ENCODE measurements at regions not wholly inside any gene's neighbourhood (a gene's known extent, or its start where the extent isn't known, plus 50 kb on each side); places are given as distances from the start of the nearest gene placed in this dataset.

GRCh38 chr2:100642425-100642824, 79.6 kb downstream of the PDCL3 start:
- Histone ChIP-seq H3K4me3 (ENCODE audit: low read depth in 1 of 5, low read length in 5 of 5) (no peak overlapping the region), H3K27ac (ENCODE audit: low read depth, low read length) (no peak overlapping the region), H3K27me3 (ENCODE audit: control insufficient read depth in 5 of 5, insufficient read depth in 4 of 5, low read length in 5 of 5) (peaks cover 6 to 18% (median 13%) of the 10 kb centered on the region in 5 donors), H3K9me3 (ENCODE audit: control insufficient read depth in 5 of 5, low read length in 5 of 5) (no peaks in the 10 kb centered on the region), H3K36me3 (ENCODE audit: control insufficient read depth in 5 of 5, insufficient read depth in 5 of 5, low read length in 5 of 5) (no peaks in the 10 kb centered on the region), H3K9ac (ENCODE audit: low read length in 5 of 5) (no peak overlapping the region), H3K4me1 (ENCODE audit: control insufficient read depth in 5 of 5, insufficient read depth in 5 of 5, low read length in 5 of 5) (peaks cover 0 to 4% (median 0%) of the 10 kb centered on the region in 5 donors)

- no peak overlapping the region for H3K9ac ChIP-seq (ENCODE audit: low read length in 5 of 5)
- no peak overlapping the region for H3K4me3 ChIP-seq (ENCODE audit: low read depth in 1 of 5, low read length in 5 of 5)
- peaks cover 0 to 9% (median 6%) of the 10 kb centered on the region in 5 donors for H3K9me3 ChIP-seq (ENCODE audit: control insufficient read depth in 5 of 5, low read length in 5 of 5)
- H3K27ac ChIP-seq (ENCODE audit: low read depth, low read length) = no peak overlapping the region
- no peaks in the 10 kb centered on the region for H3K36me3 ChIP-seq (ENCODE audit: control insufficient read depth in 5 of 5, insufficient read depth in 5 of 5, low read length in 5 of 5)
- peaks cover 3 to 22% (median 9%) of the 10 kb centered on the region in 5 donors for H3K27me3 ChIP-seq (ENCODE audit: control insufficient read depth in 5 of 5, insufficient read depth in 4 of 5, low read length in 5 of 5)
- peaks cover 0 to 4% (median 0%) of the 10 kb centered on the region in 5 donors for H3K4me1 ChIP-seq (ENCODE audit: control insufficient read depth in 5 of 5, insufficient read depth in 5 of 5, low read length in 5 of 5)
Measured at GRCh38 chr2:100643467-100643866, 80.7 kb downstream of the PDCL3 start.

- Histone ChIP-seq H3K36me3 (ENCODE audit: control insufficient read depth in 5 of 5, insufficient read depth in 5 of 5, low read length in 5 of 5) (no peaks in the 10 kb centered on the region), H3K9me3 (ENCODE audit: control insufficient read depth in 5 of 5, low read length in 5 of 5) (peaks cover 0 to 14% (median 9%) of the 10 kb centered on the region in 5 donors), H3K4me1 (ENCODE audit: control insufficient read depth in 5 of 5, insufficient read depth in 5 of 5, low read length in 5 of 5) (peaks cover 0 to 4% (median 0%) of the 10 kb centered on the region in 5 donors), H3K27me3 (ENCODE audit: control insufficient read depth in 5 of 5, insufficient read depth in 4 of 5, low read length in 5 of 5) (peaks cover 0 to 22% (median 9%) of the 10 kb centered on the region in 5 donors), H3K27ac (ENCODE audit: low read depth, low read length) (no peak overlapping the region), H3K9ac (ENCODE audit: low read length in 5 of 5) (no peak overlapping the region), H3K4me3 (ENCODE audit: low read depth in 1 of 5, low read length in 5 of 5) (no peak overlapping the region)
Measured at GRCh38 chr2:100643906-100644501, 81.2 kb downstream of the PDCL3 start.

GRCh38 chr2:100645695-100646429, 83.1 kb downstream of the PDCL3 start:
- Histone ChIP-seq H3K27ac (ENCODE audit: low read depth, low read length) (no peak overlapping the region), H3K4me1 (ENCODE audit: control insufficient read depth in 5 of 5, insufficient read depth in 5 of 5, low read length in 5 of 5) (no peaks in the 10 kb centered on the region), H3K36me3 (ENCODE audit: control insufficient read depth in 5 of 5, insufficient read depth in 5 of 5, low read length in 5 of 5) (no peaks in the 10 kb centered on the region), H3K4me3 (ENCODE audit: low read depth in 1 of 5, low read length in 5 of 5) (no peak overlapping the region), H3K9me3 (ENCODE audit: control insufficient read depth in 5 of 5, low read length in 5 of 5) (peaks cover 0 to 15% (median 9%) of the 10 kb centered on the region in 5 donors), H3K27me3 (ENCODE audit: control insufficient read depth in 5 of 5, insufficient read depth in 4 of 5, low read length in 5 of 5) (peaks cover 0 to 14% (median 4%) of the 10 kb centered on the region in 5 donors), H3K9ac (ENCODE audit: low read length in 5 of 5) (no peak overlapping the region)

GRCh38 chr2:100647709-100648108, 84.9 kb downstream of the PDCL3 start:
- Histone ChIP-seq H3K9me3 (ENCODE audit: control insufficient read depth in 5 of 5, low read length in 5 of 5) (peaks cover 0 to 15% (median 9%) of the 10 kb centered on the region in 5 donors), H3K4me3 (ENCODE audit: low read depth in 1 of 5, low read length in 5 of 5) (no peak overlapping the region)

GRCh38 chr2:100650151-100650550, 87.4 kb downstream of the PDCL3 start:
- Histone ChIP-seq H3K27me3 (ENCODE audit: control insufficient read depth in 5 of 5, insufficient read depth in 4 of 5, low read length in 5 of 5) (peaks cover 0 to 3% (median 0%) of the 10 kb centered on the region in 5 donors), H3K9me3 (ENCODE audit: control insufficient read depth in 5 of 5, low read length in 5 of 5) (peaks cover 0 to 17% (median 9%) of the 10 kb centered on the region in 5 donors), H3K36me3 (ENCODE audit: control insufficient read depth in 5 of 5, insufficient read depth in 5 of 5, low read length in 5 of 5) (no peaks in the 10 kb centered on the region), H3K4me3 (ENCODE audit: low read depth in 1 of 5, low read length in 5 of 5) (no peak overlapping the region), H3K4me1 (ENCODE audit: control insufficient read depth in 5 of 5, insufficient read depth in 5 of 5, low read length in 5 of 5) (no peaks in the 10 kb centered on the region), H3K9ac (ENCODE audit: low read length in 5 of 5) (no peak overlapping the region), H3K27ac (ENCODE audit: low read depth, low read length) (no peak overlapping the region)

More at GRCh38 chr2:100647709-100648108, 84.9 kb downstream of the PDCL3 start:
- Histone ChIP-seq H3K9ac (ENCODE audit: low read length in 5 of 5) (no peak overlapping the region), H3K27me3 (ENCODE audit: control insufficient read depth in 5 of 5, insufficient read depth in 4 of 5, low read length in 5 of 5) (peaks cover 0 to 5% (median 0%) of the 10 kb centered on the region in 5 donors), H3K4me1 (ENCODE audit: control insufficient read depth in 5 of 5, insufficient read depth in 5 of 5, low read length in 5 of 5) (no peaks in the 10 kb centered on the region), H3K27ac (ENCODE audit: low read depth, low read length) (no peak overlapping the region), H3K36me3 (ENCODE audit: control insufficient read depth in 5 of 5, insufficient read depth in 5 of 5, low read length in 5 of 5) (no peaks in the 10 kb centered on the region)

- H3K27ac ChIP-seq (ENCODE audit: low read depth, low read length) = no peak overlapping the region
- no peaks in the 10 kb centered on the region for H3K4me1 ChIP-seq (ENCODE audit: control insufficient read depth in 5 of 5, insufficient read depth in 5 of 5, low read length in 5 of 5)
- H3K27me3 ChIP-seq (ENCODE audit: control insufficient read depth in 5 of 5, insufficient read depth in 4 of 5, low read length in 5 of 5) = no peaks in the 10 kb centered on the region
- no peak overlapping the region for H3K9ac ChIP-seq (ENCODE audit: low read length in 5 of 5)
- peaks cover 0 to 10% (median 4%) of the 10 kb centered on the region in 5 donors for H3K9me3 ChIP-seq (ENCODE audit: control insufficient read depth in 5 of 5, low read length in 5 of 5)
- no peak overlapping the region for H3K4me3 ChIP-seq (ENCODE audit: low read depth in 1 of 5, low read length in 5 of 5)
- H3K36me3 ChIP-seq (ENCODE audit: control insufficient read depth in 5 of 5, insufficient read depth in 5 of 5, low read length in 5 of 5) = no peaks in the 10 kb centered on the region
Measured at GRCh38 chr2:100653449-100654035, 90.7 kb downstream of the PDCL3 start.

- Histone ChIP-seq H3K36me3 (ENCODE audit: control insufficient read depth in 5 of 5, insufficient read depth in 5 of 5, low read length in 5 of 5) (no peaks in the 10 kb centered on the region), H3K4me1 (ENCODE audit: control insufficient read depth in 5 of 5, insufficient read depth in 5 of 5, low read length in 5 of 5) (no peaks in the 10 kb centered on the region), H3K27ac (ENCODE audit: low read depth, low read length) (no peak overlapping the region), H3K9me3 (ENCODE audit: control insufficient read depth in 5 of 5, low read length in 5 of 5) (peaks cover 0 to 6% (median 0%) of the 10 kb centered on the region in 5 donors), H3K4me3 (ENCODE audit: low read depth in 1 of 5, low read length in 5 of 5) (no peak overlapping the region), H3K9ac (ENCODE audit: low read length in 5 of 5) (no peak overlapping the region), H3K27me3 (ENCODE audit: control insufficient read depth in 5 of 5, insufficient read depth in 4 of 5, low read length in 5 of 5) (no peaks in the 10 kb centered on the region)
Measured at GRCh38 chr2:100654611-100655010, 91.8 kb downstream of the PDCL3 start.

- H3K9ac ChIP-seq (ENCODE audit: low read length in 5 of 5) = no peak overlapping the region
- no peak overlapping the region for H3K4me3 ChIP-seq (ENCODE audit: low read depth in 1 of 5, low read length in 5 of 5)
- peaks cover 0 to 6% (median 0%) of the 10 kb centered on the region in 5 donors for H3K9me3 ChIP-seq (ENCODE audit: control insufficient read depth in 5 of 5, low read length in 5 of 5)
- no peaks in the 10 kb centered on the region for H3K4me1 ChIP-seq (ENCODE audit: control insufficient read depth in 5 of 5, insufficient read depth in 5 of 5, low read length in 5 of 5)
- H3K27me3 ChIP-seq (ENCODE audit: control insufficient read depth in 5 of 5, insufficient read depth in 4 of 5, low read length in 5 of 5) = no peaks in the 10 kb centered on the region
- no peaks in the 10 kb centered on the region for H3K36me3 ChIP-seq (ENCODE audit: control insufficient read depth in 5 of 5, insufficient read depth in 5 of 5, low read length in 5 of 5)
- H3K27ac ChIP-seq (ENCODE audit: low read depth, low read length) = no peak overlapping the region
Measured at GRCh38 chr2:100655446-100655845, 92.7 kb downstream of the PDCL3 start.

All from subcutaneous abdominal adipose tissue (tissue), 5 donors.